Smooth muscle cell (in vitro differentiated cells): ENCODE measurements at regions not wholly inside any gene's neighbourhood (a gene's known extent, or its start where the extent isn't known, plus 50 kb on each side); places are given as distances from the start of the nearest gene placed in this dataset.

Experiments used
- DNase-seq: peaks from one replicate; lab custom pipeline; 2025; ENCODE audit not compliant: unreplicated experiment; lab: John Stamatoyannopoulos, UW
- H2AFZ ChIP-seq: fragments of 200-600 bp; sonication (generic); 2 replicates; pipeline ENCODE4 v1.6.0; 2016; ENCODE audit warnings: antibody characterized with exemption, low read depth, mild to moderate bottlenecking
- H3F3A ChIP-seq: fragments of 200-600 bp; sonication (generic); 2 replicates; pipeline ENCODE4 v1.6.0; 2017; ENCODE audit warnings: antibody characterized with exemption, low read depth
- H3K27ac ChIP-seq: fragments of 200-600 bp; sonication (generic); 2 replicates; pipeline ENCODE4 v1.5.1; 2016; ENCODE audit warnings: low read depth, mild to moderate bottlenecking
- H3K27me3 ChIP-seq: fragments of 200-600 bp; sonication (generic); 2 replicates; pipeline ENCODE4 v1.6.1; 2016; ENCODE audit warnings: low read depth, mild to moderate bottlenecking
- H3K36me3 ChIP-seq: fragments of 200-600 bp; sonication (generic); 2 replicates; pipeline ENCODE4 v1.5.1; 2016; ENCODE audit warnings: low read depth
- H3K4me1 ChIP-seq: fragments of 200-600 bp; sonication (generic); 2 replicates; pipeline ENCODE4 v1.5.1; 2016; ENCODE audit warnings: low read depth
- H3K4me2 ChIP-seq: fragments of 200-600 bp; sonication (generic); 2 replicates; pipeline ENCODE4 v1.6.0; 2016; ENCODE audit warnings: mild to moderate bottlenecking
- H3K4me3 ChIP-seq: fragments of 200-600 bp; sonication (generic); 2 replicates; pipeline ENCODE4 v1.5.1; 2016; ENCODE audit warnings: mild to moderate bottlenecking
- H3K79me2 ChIP-seq: fragments of 200-600 bp; sonication (generic); 2 replicates; pipeline ENCODE4 v1.6.0; 2016; ENCODE audit warnings: low read depth, mild to moderate bottlenecking
- H3K9ac ChIP-seq: fragments of 200-600 bp; sonication (generic); 2 replicates; pipeline ENCODE4 v1.6.0; 2016; ENCODE audit warnings: low read depth
- H3K9me3 ChIP-seq: fragments of 200-600 bp; sonication (generic); replicated peaks from 2 replicates; pipeline ENCODE4 v1.5.1; 2016; ENCODE audit warnings: low read depth
- H4K20me1 ChIP-seq: fragments of 200-600 bp; sonication (generic); 2 replicates; pipeline ENCODE4 v1.6.0; 2016; ENCODE audit warnings: low read depth
- CTCF ChIP-seq: fragments of 200-600 bp; sonication (generic); IDR thresholded peaks from 2 replicates; pipeline ENCODE4 v1.5.1; 2017; ENCODE audit warnings: borderline replicate concordance, mild to moderate bottlenecking, antibody characterized with exemption; ENCODE audit not compliant: insufficient read depth, poor library complexity, severe bottlenecking
- WGBS: methylation state at CpG from one replicate; pipeline ENCODE4 v1.1.7; 2016; ENCODE audit warnings: low lambda C conversion rate; 5-methylcytosine and 5-hydroxymethylcytosine counted together

- Histone ChIP-seq H2AFZ (no peak overlapping the region), H3K9ac (no peak overlapping the region), H3K4me1 (peaks cover 1% of the 10 kb centered on the region), H3K4me3 (no peak overlapping the region), H3K79me2 (no peaks in the 10 kb centered on the region), H3K9me3 (no peaks in the 10 kb centered on the region), H3K27ac (no peak overlapping the region), H3F3A (no peaks in the 10 kb centered on the region), H4K20me1 (no peaks in the 10 kb centered on the region), H3K36me3 (no peaks in the 10 kb centered on the region), H3K27me3 (no peaks in the 10 kb centered on the region), H3K4me2 (no peak overlapping the region)
- no peak for TF ChIP-seq CTCF
- 96% methylated on average over 4 of the region's 4 CpGs for WGBS
- DNase-seq = no peak
Observed at GRCh38 chr11:19571906-19572305, 140.7 kb upstream of the NAV2 start.

- no peak for TF ChIP-seq CTCF
- no peaks in the 10 kb centered on the region for H3K9me3 ChIP-seq
- H3K27ac ChIP-seq = no peak overlapping the region
- 97% methylated on average over 1 of the region's 1 CpG for WGBS
- H3K36me3 ChIP-seq = no peaks in the 10 kb centered on the region
- H3K27me3 ChIP-seq = no peaks in the 10 kb centered on the region
- H3K4me3 ChIP-seq = no peak overlapping the region
- H3K4me1 ChIP-seq = no peaks in the 10 kb centered on the region
- H3K4me2 ChIP-seq = no peak overlapping the region
- H3K79me2 ChIP-seq = no peaks in the 10 kb centered on the region
- no peak for DNase-seq
- H2AFZ ChIP-seq = no peak overlapping the region
- H3K9ac ChIP-seq = no peak overlapping the region
- no peaks in the 10 kb centered on the region for H3F3A ChIP-seq
- no peaks in the 10 kb centered on the region for H4K20me1 ChIP-seq
Observed at GRCh38 chr11:19570889-19571288, 141.7 kb upstream of the NAV2 start.

- Histone ChIP-seq H3K36me3 (no peaks in the 10 kb centered on the region), H3K27ac (no peak overlapping the region), H3F3A (no peaks in the 10 kb centered on the region), H3K4me2 (no peak overlapping the region), H3K9me3 (no peaks in the 10 kb centered on the region), H3K27me3 (no peaks in the 10 kb centered on the region), H3K4me1 (no peaks in the 10 kb centered on the region), H4K20me1 (no peaks in the 10 kb centered on the region), H3K79me2 (no peaks in the 10 kb centered on the region), H3K9ac (no peak overlapping the region), H3K4me3 (no peak overlapping the region), H2AFZ (no peak overlapping the region)
- TF ChIP-seq CTCF = no peak
- DNase-seq = no peak
- WGBS = 93% methylated on average over 3 of the region's 3 CpGs
Observed at GRCh38 chr11:19567996-19568395, 144.6 kb upstream of the NAV2 start.

- no peaks in the 10 kb centered on the region for H3K36me3 ChIP-seq
- H3K79me2 ChIP-seq = no peaks in the 10 kb centered on the region
- TF ChIP-seq CTCF = no peak
- no peak overlapping the region for H3K27ac ChIP-seq
- no peaks in the 10 kb centered on the region for H4K20me1 ChIP-seq
- H3F3A ChIP-seq = no peaks in the 10 kb centered on the region
- H2AFZ ChIP-seq = no peak overlapping the region
- no peak overlapping the region for H3K4me3 ChIP-seq
- H3K4me1 ChIP-seq = no peaks in the 10 kb centered on the region
- H3K9me3 ChIP-seq = no peaks in the 10 kb centered on the region
- H3K9ac ChIP-seq = no peak overlapping the region
- H3K4me2 ChIP-seq = no peak overlapping the region
- WGBS = 80% methylated on average over 5 of the region's 5 CpGs
- DNase-seq = no peak
- H3K27me3 ChIP-seq = no peaks in the 10 kb centered on the region
Observed at GRCh38 chr11:19566583-19567379, 145.9 kb upstream of the NAV2 start.
